GM19397 (cell line): ENCODE measurements at regions not wholly inside any gene's neighbourhood (a gene's known extent, or its start where the extent isn't known, plus 50 kb on each side); places are given as distances from the start of the nearest gene placed in this dataset.
"Not testable (repeated sequence)": the region's sequence is repeated elsewhere in the genome, so short reads cannot be mapped to it uniquely, and the experiment has no call there.

Experiments
- ATAC-seq: cut with Tn5 transposase; IDR thresholded peaks from one replicate; pipeline ENCODE4 v1.9.1; 2021; ENCODE audit warnings: mild to moderate bottlenecking, moderate library complexity; ENCODE audit not compliant: unreplicated experiment

DNA sequence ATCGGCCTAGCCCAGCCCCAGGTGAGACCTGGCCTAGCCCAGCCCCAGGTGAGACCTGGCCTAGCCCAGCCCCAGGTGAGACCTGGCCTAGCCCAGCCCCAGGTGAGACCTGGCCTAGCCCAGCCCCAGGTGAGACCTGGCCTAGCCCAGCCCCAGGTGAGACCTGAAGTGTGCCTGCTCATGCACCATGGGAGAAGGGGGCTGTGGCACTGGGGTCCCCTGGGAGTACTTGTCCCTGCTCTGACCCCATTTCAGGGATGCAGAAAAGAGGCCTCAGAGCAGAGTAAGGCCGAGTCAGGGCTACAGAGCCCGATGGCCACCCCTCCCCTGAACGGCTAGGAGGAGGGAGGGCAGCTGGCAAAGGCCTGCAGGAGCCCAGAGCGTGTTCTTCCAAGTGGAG is 129.6 kb downstream of the CRYBB2 start:
- not testable (repeated sequence) for ATAC-seq

DNA sequence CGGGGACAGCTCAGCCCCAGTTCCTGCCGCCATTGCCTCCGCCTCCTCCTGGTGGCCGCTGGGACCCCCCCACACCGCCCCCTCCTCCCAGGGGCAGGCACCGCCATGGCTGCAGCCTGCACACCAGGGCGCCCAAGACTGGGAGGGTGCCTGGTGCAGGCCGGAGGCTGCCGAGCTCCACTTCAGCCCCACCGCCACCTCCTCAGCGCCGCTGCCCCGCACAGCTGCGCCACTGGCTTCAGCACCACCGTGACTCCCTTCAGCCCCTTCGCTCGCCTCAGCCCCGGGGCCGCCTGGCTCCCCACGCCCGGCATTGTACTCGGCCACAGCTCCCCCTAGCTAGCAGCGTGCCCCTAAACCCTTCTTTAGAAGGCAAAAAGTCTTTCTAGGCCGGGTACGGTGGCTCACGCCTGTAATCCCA is 131.1 kb downstream of the CRYBB2 start:
- ATAC-seq, result no peak

- ATAC-seq, result no peak
Observed at GRCh38 chr22:25351631-25352293, 132.3 kb downstream of the CRYBB2 start.

- no peak for ATAC-seq
Observed at GRCh38 chr22:25352294-25352680, 132.8 kb downstream of the CRYBB2 start.

GRCh38 chr22:25353516-25354445 is 134.3 kb downstream of the CRYBB2 start:
- no peak for ATAC-seq

DNA sequence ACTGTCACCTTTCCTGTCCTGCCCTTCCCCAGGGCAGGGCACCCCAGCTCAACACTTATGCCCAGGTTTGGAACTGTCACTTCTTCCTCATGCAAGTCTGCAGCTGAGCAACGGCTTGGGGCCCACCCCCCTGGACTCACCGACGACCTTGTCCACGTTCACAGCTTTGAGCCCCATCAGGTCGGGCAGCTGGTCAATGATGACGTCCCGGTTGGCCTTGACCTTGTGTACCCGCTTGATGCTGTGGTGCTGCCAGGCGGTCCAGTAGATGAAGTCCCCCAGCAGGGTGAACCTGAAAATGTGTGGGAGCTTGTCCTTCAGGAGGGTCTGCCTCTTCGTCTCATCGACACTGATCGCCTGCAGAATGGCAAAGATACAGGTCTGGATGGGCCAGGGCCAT is 135.0 kb downstream of the CRYBB2 start:
- no peak for ATAC-seq

- ATAC-seq, result no peak
Observed at GRCh38 chr22:25357132-25357455, 137.7 kb downstream of the CRYBB2 start.

DNA sequence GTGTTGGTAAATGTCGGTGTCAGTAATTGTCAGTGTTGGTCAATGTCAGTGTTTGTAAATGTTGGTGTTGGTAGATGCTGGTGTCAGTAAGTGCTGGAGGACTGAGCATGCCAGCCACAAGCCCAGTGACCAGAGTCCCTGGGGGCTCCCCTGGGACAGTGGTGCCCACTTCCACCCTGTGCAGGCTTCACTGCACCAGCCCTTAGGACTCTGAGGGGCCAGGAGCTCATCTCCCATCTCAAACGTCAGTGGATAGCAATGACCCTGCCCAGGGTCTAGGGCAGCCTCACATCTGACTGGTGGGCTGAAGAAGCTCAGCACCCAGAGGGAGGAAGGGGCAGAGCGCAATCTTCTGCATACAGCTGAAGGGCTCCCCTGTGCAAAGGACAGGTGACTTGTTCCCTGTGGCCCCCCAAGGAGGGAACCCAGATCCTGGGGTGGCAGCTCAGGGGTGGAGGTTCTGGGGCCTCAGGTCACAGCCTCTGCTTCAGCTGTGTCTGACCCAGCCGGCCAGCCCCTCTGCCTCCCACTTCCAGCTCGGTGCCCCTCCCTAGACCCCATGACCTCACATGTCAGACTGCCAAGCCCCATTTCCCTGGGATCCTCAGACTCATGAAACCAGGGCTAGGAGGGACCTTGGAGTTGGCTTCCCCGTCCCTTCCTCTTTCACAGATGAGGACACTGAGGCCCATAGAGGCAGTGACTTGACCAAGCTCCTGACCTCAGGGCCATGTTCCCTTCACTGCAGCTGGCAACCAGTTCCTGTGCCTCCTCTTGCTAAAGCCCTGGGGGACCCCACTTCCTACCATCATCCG is 138.4 kb downstream of the CRYBB2 start:
- ATAC-seq, result no peak

DNA sequence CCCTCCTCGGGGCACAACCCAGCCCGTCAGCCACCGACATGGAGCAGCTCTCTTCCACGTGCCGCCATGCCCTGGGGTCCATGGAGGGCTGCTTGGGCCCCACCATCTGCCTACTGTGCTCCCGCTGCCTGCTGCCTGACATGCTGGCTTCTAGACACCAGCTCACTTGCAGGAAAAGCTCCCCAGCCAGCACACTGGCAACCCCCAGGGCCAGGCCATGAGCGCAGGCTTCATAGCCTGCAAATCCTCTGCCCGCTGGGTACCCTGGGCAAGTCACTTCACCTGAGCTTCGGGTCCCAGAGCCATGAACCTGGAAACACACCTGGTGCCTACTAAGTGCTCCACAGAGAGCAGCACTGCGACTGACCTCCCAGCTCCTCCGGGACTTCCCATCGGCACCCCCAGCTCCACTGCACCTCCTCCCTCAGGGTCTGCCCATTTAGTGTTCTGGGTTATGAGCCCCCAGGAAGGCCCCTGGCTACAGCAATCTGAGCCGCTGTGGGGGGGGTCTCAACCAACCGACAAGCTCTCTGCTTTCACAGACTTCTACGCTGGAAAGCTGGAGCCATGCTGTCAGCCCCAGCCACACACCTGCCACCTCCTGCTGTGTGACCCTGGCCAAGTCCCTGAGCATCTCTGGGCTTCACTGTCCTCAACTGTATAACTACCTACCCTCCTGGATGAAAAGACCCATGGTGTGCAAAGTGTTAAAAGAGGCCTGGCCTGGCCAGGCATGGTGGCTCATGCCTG is 139.2 kb downstream of the CRYBB2 start:
- ATAC-seq, result no peak

- no peak for ATAC-seq
Observed at GRCh38 chr22:25359601-25360261, 140.3 kb downstream of the CRYBB2 start.

- ATAC-seq, result no peak
Observed at GRCh38 chr22:25360411-25360810, 141.0 kb downstream of the CRYBB2 start.

GRCh38 chr22:25360891-25361645 is 141.6 kb downstream of the CRYBB2 start:
- no peak for ATAC-seq

DNA sequence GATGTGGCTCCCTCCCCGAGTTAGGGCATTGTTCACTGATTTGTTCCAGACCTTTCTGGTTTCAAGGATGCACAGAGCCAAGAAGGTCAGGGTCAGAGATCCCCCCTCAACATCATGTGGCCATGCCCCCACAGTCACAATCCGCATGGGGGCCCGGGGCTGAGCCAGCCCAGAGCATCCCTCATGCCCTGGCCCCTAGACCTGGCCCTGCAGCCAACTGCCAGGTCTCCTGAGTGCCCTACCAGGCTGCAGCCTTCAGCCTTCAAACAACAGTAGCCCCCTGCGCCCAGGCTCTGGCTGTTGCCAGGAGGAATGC is 142.4 kb downstream of the CRYBB2 start:
- ATAC-seq, result no peak

GRCh38 chr22:25362215-25362882 is 142.9 kb downstream of the CRYBB2 start:
- ATAC-seq, result no peak

- no peak for ATAC-seq
Observed at GRCh38 chr22:25362883-25363240, 143.4 kb downstream of the CRYBB2 start.

DNA sequence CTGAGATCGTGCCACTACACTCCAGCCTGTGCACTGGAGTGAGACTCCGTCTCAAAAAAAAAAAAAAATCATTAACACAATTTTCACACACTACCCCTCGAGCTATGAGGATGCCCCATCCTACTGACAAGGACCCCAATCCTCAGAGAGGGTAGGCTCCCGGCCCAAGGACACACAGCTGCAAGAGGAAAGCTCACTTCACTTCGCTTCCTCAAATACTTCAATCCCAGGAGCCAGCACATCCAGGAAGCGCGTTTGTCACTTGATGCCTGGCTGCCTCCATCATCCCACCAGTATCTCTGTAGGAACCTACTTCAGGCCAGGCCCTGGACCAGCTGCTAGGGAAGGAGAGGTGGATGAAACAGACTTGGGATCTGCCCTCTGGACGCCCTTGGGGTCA is 144.0 kb downstream of the CRYBB2 start:
- ATAC-seq, result no peak

GRCh38 chr22:25364281-25364680 is 144.8 kb downstream of the CRYBB2 start:
- ATAC-seq, result no peak

DNA sequence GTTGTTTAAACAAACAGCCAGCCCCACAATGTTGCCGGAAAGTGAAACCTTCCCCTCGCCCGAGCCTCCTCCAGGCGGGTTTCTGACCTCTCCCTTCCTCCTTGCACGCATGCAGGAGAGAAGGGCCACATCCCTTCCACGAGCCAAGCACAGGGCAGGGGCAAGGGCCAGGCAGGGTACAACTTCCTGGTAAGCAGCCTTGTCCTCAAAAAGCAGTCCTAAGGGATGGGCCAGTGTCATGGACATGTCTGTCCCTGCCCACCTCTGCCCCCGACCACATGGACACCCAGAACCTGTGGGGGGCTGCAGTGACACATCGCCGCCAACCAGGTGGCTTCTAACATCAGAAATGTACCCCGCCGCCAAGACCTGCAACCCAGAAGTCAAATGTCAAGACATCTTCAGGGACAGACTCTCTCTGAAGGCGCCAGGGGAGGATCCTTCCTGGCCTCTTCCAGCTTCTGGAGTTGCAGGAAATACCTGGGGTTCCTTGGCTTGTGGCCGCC is 145.3 kb downstream of the CRYBB2 start:
- no peak for ATAC-seq
